Epithelial cell of esophagus (primary cell): ENCODE measurements at regions not wholly inside any gene's neighbourhood (a gene's known extent, or its start where the extent isn't known, plus 50 kb on each side); places are given as distances from the start of the nearest gene placed in this dataset.

ENCODE experiments used
- DNase-seq: peaks from one replicate; pipeline ENCODE4 v3.0.0; 2010; ENCODE audit warnings: low read depth
- H3K4me3 ChIP-seq: 2 replicates; pipeline ENCODE4 v1.5.1; 2011; ENCODE audit warnings: mild to moderate bottlenecking, low read length, control low read depth
- TF ChIP-seq, protein P1 (sequence below): IDR thresholded peaks from 2 replicates; pipeline ENCODE4 v1.5.1; 2011; ENCODE audit warnings: low read depth, mild to moderate bottlenecking, low read length, control low read depth, inconsistent platforms; ENCODE audit not compliant: insufficient read depth; ENCODE audit errors: missing control alignments

DNA sequence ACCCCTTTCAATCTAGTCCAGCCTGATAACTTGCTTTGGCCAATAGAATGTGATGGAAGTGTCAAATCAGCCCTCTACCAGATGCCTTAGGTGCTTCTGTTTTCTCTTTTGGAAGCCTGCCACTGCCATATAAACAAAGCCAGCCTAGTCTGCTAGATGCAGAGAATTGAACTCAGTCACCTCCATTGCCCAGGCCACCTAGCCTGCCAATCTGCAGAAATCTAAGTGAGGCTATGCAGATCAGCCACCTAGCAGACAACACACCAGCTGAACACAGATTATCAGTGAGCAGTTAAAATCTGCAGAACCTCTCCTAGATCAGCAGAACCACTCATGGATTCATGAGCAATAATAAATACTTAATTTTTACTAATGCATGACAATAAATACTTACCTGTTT, 1108.2 kb downstream of the PCDH18 start:
- TF ChIP-seq, protein P1, sequence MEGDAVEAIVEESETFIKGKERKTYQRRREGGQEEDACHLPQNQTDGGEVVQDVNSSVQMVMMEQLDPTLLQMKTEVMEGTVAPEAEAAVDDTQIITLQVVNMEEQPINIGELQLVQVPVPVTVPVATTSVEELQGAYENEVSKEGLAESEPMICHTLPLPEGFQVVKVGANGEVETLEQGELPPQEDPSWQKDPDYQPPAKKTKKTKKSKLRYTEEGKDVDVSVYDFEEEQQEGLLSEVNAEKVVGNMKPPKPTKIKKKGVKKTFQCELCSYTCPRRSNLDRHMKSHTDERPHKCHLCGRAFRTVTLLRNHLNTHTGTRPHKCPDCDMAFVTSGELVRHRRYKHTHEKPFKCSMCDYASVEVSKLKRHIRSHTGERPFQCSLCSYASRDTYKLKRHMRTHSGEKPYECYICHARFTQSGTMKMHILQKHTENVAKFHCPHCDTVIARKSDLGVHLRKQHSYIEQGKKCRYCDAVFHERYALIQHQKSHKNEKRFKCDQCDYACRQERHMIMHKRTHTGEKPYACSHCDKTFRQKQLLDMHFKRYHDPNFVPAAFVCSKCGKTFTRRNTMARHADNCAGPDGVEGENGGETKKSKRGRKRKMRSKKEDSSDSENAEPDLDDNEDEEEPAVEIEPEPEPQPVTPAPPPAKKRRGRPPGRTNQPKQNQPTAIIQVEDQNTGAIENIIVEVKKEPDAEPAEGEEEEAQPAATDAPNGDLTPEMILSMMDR: no peak
- DNase-seq: no peak
- H3K4me3 ChIP-seq: no peak overlapping the region

DNA sequence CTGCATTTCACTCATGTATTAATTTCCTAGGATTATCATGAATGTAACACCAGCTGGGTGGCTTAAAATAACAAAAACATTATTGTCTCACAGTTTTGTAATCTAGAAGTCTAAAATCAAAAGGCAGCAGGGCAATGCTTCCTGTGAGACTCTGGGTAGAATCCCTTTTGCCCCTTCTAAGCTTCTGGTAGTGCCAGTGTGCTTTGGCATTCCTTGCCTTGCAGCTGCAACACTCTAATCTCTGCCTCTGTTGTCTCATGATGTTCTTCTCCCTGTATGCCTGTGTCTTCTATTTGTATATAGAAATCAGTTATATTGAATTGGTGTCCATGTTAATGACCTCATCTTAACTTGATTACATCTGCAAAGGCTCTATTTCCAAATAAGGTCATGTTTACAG, 1117.3 kb downstream of the PCDH18 start:
- TF ChIP-seq, protein P1: no peak
- no peak overlapping the region for H3K4me3 ChIP-seq
- DNase-seq: no peak

- DNase-seq: peak; percentile 82
- TF ChIP-seq, protein P1: no peak
- H3K4me3 ChIP-seq: no peak overlapping the region
Measured at GRCh38 chr4:136412708-136413107, 1119.6 kb downstream of the PCDH18 start.

GRCh38 chr4:136400829-136401228, 1131.5 kb downstream of the PCDH18 start:
- TF ChIP-seq, protein P1: no peak
- DNase-seq: no peak

GRCh38 chr4:136395212-136395722, 1137.0 kb downstream of the PCDH18 start:
- H3K4me3 ChIP-seq: no peak overlapping the region
- TF ChIP-seq, protein P1: no peak
- DNase-seq: no peak

More at GRCh38 chr4:136400829-136401228, 1131.5 kb downstream of the PCDH18 start:
- H3K4me3 ChIP-seq: no peak overlapping the region

- TF ChIP-seq, protein P1: no peak
- no peak overlapping the region for H3K4me3 ChIP-seq
- peak; percentile 44 for DNase-seq
Measured at GRCh38 chr4:136392576-136392975, 1139.7 kb downstream of the PCDH18 start.

GRCh38 chr4:136390824-136391223, 1141.5 kb downstream of the PCDH18 start:
- DNase-seq: no peak
- no peak overlapping the region for H3K4me3 ChIP-seq
- TF ChIP-seq, protein P1: no peak
